Gastroesophageal sphincter (tissue), 4 donors: ENCODE measurements at regions not wholly inside any gene's neighbourhood (a gene's known extent, or its start where the extent isn't known, plus 50 kb on each side); places are given as distances from the start of the nearest gene placed in this dataset.
"Not testable (repeated sequence)": the region's sequence is repeated elsewhere in the genome, so short reads cannot be mapped to it uniquely, and the experiment has no call there.

Source experiments
- ATAC-seq: fragments of 150-250 bp; one replicate; pipeline ENCODE4 v1.9.1; 2016; ENCODE audit warnings: mild to moderate bottlenecking, moderate library complexity
- H3K27ac ChIP-seq, 4 donors: fragments of 200-600 bp; sonication (generic) in 3 of 4; 1 replicate in 3 of 4; 2 replicates in 1 of 4; pipeline ENCODE4 v1.5.1; 2016 to 2019
- H3K27me3 ChIP-seq: fragments of 200-600 bp; sonication (generic); one replicate; pipeline ENCODE4 v1.5.1; 2019
- H3K36me3 ChIP-seq, 2 donors: fragments of 200-600 bp; sonication (generic); one replicate each; pipeline ENCODE4 v1.5.1; 2019; ENCODE audit warnings: control low read depth in 1 of 2
- H3K4me1 ChIP-seq, 3 donors: fragments of 200-600 bp; sonication (generic); 1 replicate in 2 of 3; 2 replicates in 1 of 3; pipeline ENCODE4 v1.5.1; 2016 to 2019; ENCODE audit warnings: control low read depth in 2 of 3
- H3K4me3 ChIP-seq, 2 donors: fragments of 200-600 bp; sonication (generic); one replicate each; pipeline ENCODE4 v1.5.1; 2019; ENCODE audit warnings: mild to moderate bottlenecking in 1 of 2, moderate library complexity in 1 of 2
- H3K9me3 ChIP-seq, 3 donors: fragments of 200-600 bp; sonication (generic); one replicate each; pipeline ENCODE4 v1.5.1; 2017 to 2019; ENCODE audit warnings: control low read depth in 2 of 3
- CTCF ChIP-seq, 4 experiments: fragments of 200-600 bp in 2 of 4; fragments of 450-650 bp in 2 of 4; sonication (generic) in 1 of 4; IDR thresholded peaks; one replicate each; pipeline ENCODE4 v1.5.1; 2017 to 2019; ENCODE audit warnings: antibody characterized with exemption in 4 of 4, mild to moderate bottlenecking in 2 of 4, moderate library complexity in 2 of 4
- EP300 ChIP-seq: sonication (generic); formaldehyde crosslinking; IDR thresholded peaks from one replicate; pipeline ENCODE4 v1.6.1; 2017; ENCODE audit warnings: antibody characterized with exemption, mild to moderate bottlenecking
- POLR2A ChIP-seq, 2 donors: fragments of 450-650 bp; IDR thresholded peaks; one replicate each; pipeline ENCODE4 v1.6.1; 2017; ENCODE audit warnings: antibody characterized with exemption in 2 of 2, mild to moderate bottlenecking in 2 of 2, moderate library complexity in 1 of 2
- POLR2AphosphoS5 ChIP-seq: sonication (generic); formaldehyde crosslinking; IDR thresholded peaks from one replicate; pipeline ENCODE4 v1.6.1; 2017; ENCODE audit warnings: antibody characterized with exemption
- WGBS, 2 donors: methylation state at CpG; one replicate each; pipeline ENCODE4 v1.1.5; 2018; ENCODE audit warnings: low coverage in 1 of 2; 5-methylcytosine and 5-hydroxymethylcytosine counted together

DNA sequence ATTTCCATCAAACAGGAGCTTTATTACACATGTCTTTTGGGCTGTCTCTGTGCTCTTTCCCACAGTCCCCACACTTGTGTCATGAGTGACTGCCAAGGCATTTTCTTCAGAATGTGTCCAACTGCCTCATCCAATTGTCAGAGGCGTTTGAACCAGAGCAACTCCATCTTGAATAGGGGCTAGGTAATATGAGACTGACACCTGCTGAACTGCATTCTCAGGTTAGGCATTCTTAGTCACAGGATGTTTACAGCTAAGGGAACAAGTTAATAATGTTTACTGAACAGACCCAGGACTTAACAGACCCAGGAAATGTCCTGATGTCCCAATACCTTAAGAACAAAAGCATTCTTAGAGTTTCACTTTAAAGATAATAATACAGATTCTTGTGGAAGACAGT is 595.5 kb downstream of the REEP3 start:
- no peak overlapping the region for H3K4me3 ChIP-seq
- no peak for ATAC-seq
- no peak overlapping the region for H3K27ac ChIP-seq
- H3K27me3 ChIP-seq, result no peaks in the 10 kb centered on the region
- H3K9me3 ChIP-seq, result no peaks in the 10 kb centered on the region
- WGBS, 2 donors, result 71 to 100% methylated on average over 1 of the region's 1 CpG
- no peaks in the 10 kb centered on the region for H3K36me3 ChIP-seq
- TF ChIP-seq POLR2A (IDR thresholded peaks at IDR 0.05) (no peak), POLR2AphosphoS5 (no peak), EP300 (no peak), CTCF (IDR thresholded peaks at IDR 0.05) (no peak)
- no peaks in the 10 kb centered on the region for H3K4me1 ChIP-seq

DNA sequence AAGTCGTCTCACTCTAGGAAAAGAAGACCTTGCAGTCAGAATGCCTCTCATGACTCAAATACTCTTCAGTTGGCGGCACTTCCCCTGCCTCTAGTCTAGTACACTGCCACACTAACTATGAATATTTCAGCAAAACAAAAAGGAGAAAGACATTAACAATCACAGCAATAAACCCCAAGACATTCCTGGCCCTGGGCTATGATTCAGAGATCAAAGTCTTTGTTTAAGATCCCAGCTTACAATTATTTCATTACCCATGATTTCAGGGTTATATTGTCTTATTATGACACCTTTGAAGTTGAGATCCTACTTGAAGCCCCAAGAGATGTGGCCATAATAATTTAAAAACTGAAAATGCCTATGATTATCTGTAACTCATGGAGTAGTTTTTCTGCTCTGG is 597.5 kb downstream of the REEP3 start:
- Histone ChIP-seq H3K4me3 (no peak overlapping the region), H3K9me3 (no peaks in the 10 kb centered on the region), H3K27ac (no peak overlapping the region), H3K27me3 (no peaks in the 10 kb centered on the region), H3K36me3 (no peaks in the 10 kb centered on the region), H3K4me1 (no peaks in the 10 kb centered on the region)
- ATAC-seq, result no peak
- TF ChIP-seq CTCF (IDR thresholded peaks at IDR 0.05), result no peak
- no peak for TF ChIP-seq EP300
- no peak for TF ChIP-seq POLR2A (IDR thresholded peaks at IDR 0.05)
- TF ChIP-seq POLR2AphosphoS5, result no peak
- WGBS, 2 donors, result 85 to 93% methylated on average over 2 of the region's 2 CpGs

GRCh38 chr10:64120301-64120980 is 599.2 kb downstream of the REEP3 start:
- H3K9me3 ChIP-seq, H3K36me3 ChIP-seq, H3K4me3 ChIP-seq, H3K27me3 ChIP-seq, H3K27ac ChIP-seq, ATAC-seq, H3K4me1 ChIP-seq: not testable (repeated sequence)
- whole genome bisulfite sequencing, 2 donors, result 90 to 97% methylated on average over 6 to 10 of the region's 23 CpGs

- Histone ChIP-seq H3K27ac (no peak overlapping the region), H3K4me3 (no peak overlapping the region), H3K27me3 (no peaks in the 10 kb centered on the region), H3K9me3 (peaks cover 0 to 14% (median 0%) of the 10 kb centered on the region in 3 donors), H3K36me3 (no peaks in the 10 kb centered on the region), H3K4me1 (no peaks in the 10 kb centered on the region)
- TF ChIP-seq POLR2AphosphoS5 (no peak), CTCF (IDR thresholded peaks at IDR 0.05) (no peak), POLR2A (IDR thresholded peaks at IDR 0.05) (no peak), EP300 (no peak)
- WGBS, 2 donors, result 60 to 100% methylated on average over 1 of the region's 1 CpG
- ATAC-seq, result no peak
These were observed 609.0 kb downstream of the REEP3 start for GRCh38 chr10:64130152-64130551.

DNA sequence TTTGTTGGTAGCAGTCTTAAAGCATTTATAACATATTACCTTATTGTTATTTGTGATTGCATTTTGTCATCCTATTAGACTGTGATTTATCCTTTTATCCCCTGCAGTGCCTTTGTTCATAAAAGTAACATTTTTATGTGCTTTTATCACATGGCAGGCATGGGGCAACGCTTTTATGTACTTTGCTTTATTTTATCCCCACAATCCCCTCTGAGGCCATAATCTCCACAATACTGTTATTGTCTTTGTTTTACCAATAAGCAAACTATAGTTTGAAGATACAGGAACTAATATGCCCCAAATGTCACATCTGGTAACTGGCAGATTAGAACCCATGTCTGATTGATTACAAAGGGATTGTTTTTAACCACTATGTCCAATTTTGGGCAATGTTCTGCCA is 613.5 kb downstream of the REEP3 start:
- Histone ChIP-seq H3K36me3 (no peaks in the 10 kb centered on the region), H3K9me3 (no peaks in the 10 kb centered on the region), H3K27ac (no peak overlapping the region), H3K4me3 (no peak overlapping the region), H3K27me3 (no peaks in the 10 kb centered on the region), H3K4me1 (no peaks in the 10 kb centered on the region)
- WGBS, 2 donors, result 64 to 86% methylated on average over 1 of the region's 1 CpG
- TF ChIP-seq CTCF (IDR thresholded peaks at IDR 0.05) (no peak), POLR2AphosphoS5 (no peak), EP300 (no peak)
- no peak for ATAC-seq
